Trophoblast cell (in vitro differentiated cells and primary cell): ENCODE measurements at regions not wholly inside any gene's neighbourhood (a gene's known extent, or its start where the extent isn't known, plus 50 kb on each side); places are given as distances from the start of the nearest gene placed in this dataset.

Experiments
- DNase-seq, 2 donors: peaks; one replicate each; pipeline ENCODE4 v3.0.0-alpha.2; 2016
- H2AFZ ChIP-seq: 2 replicates; pipeline ENCODE4 v1.6.1; 2013; ENCODE audit warnings: low read length, moderate library complexity, mild to moderate bottlenecking; ENCODE audit not compliant: insufficient read depth, poor library complexity
- H2AK5ac ChIP-seq: 2 replicates; pipeline ENCODE4 v1.6.1; 2013; ENCODE audit warnings: mild to moderate bottlenecking, low read length
- H2BK120ac ChIP-seq: 2 replicates; pipeline ENCODE4 v1.6.1; 2013; ENCODE audit warnings: low read length, mild to moderate bottlenecking, moderate library complexity; ENCODE audit not compliant: insufficient read depth, poor library complexity
- H2BK12ac ChIP-seq: 2 replicates; pipeline ENCODE4 v1.6.1; 2013; ENCODE audit warnings: mild to moderate bottlenecking, low read length, moderate library complexity
- H2BK5ac ChIP-seq: 2 replicates; pipeline ENCODE4 v1.6.1; 2013; ENCODE audit warnings: low read length, low read depth, moderate library complexity, mild to moderate bottlenecking; ENCODE audit not compliant: poor library complexity
- H3K14ac ChIP-seq: 2 replicates; pipeline ENCODE4 v1.6.1; 2013; ENCODE audit warnings: mild to moderate bottlenecking, low read length
- H3K18ac ChIP-seq: 2 replicates; pipeline ENCODE4 v1.6.1; 2013; ENCODE audit warnings: mild to moderate bottlenecking, low read length
- H3K23ac ChIP-seq: 2 replicates; pipeline ENCODE4 v1.6.1; 2013; ENCODE audit warnings: low read length
- H3K27ac ChIP-seq: 2 replicates; pipeline ENCODE4 v1.5.1; 2013; ENCODE audit warnings: low read depth, mild to moderate bottlenecking, inconsistent platforms, low read length, moderate library complexity
- H3K27me3 ChIP-seq: 2 replicates; pipeline ENCODE4 v1.6.1; 2013; ENCODE audit warnings: inconsistent platforms, mild to moderate bottlenecking, low read length, moderate library complexity; ENCODE audit not compliant: insufficient read depth
- H3K36me3 ChIP-seq, 2 experiments: 1 replicate in 1 of 2; 2 replicates in 1 of 2; pipeline ENCODE4 v1.6.1; 2013; ENCODE audit warnings: low read length in 2 of 2, mild to moderate bottlenecking in 2 of 2, moderate library complexity in 1 of 2; ENCODE audit not compliant: insufficient read depth in 2 of 2, control insufficient read depth in 1 of 2
- H3K4ac ChIP-seq: 2 replicates; pipeline ENCODE4 v1.6.1; 2013; ENCODE audit warnings: low read depth, mild to moderate bottlenecking, low read length, moderate library complexity
- H3K4me1 ChIP-seq, 2 experiments: 1 replicate in 1 of 2; 2 replicates in 1 of 2; pipeline ENCODE4 v1.6.1; 2013; ENCODE audit warnings: low read length in 2 of 2, mild to moderate bottlenecking in 2 of 2, moderate library complexity in 1 of 2; ENCODE audit not compliant: insufficient read depth in 2 of 2, control insufficient read depth in 1 of 2
- H3K4me2 ChIP-seq: 2 replicates; pipeline ENCODE4 v1.6.1; 2013; ENCODE audit warnings: inconsistent platforms, mild to moderate bottlenecking, low read length, moderate library complexity
- H3K4me3 ChIP-seq: 2 replicates; pipeline ENCODE4 v1.5.1; 2013; ENCODE audit warnings: mild to moderate bottlenecking, low read depth, low read length, inconsistent platforms
- H3K79me1 ChIP-seq: one replicate; pipeline ENCODE4 v1.6.1; 2013; ENCODE audit warnings: low read length
- H3K79me2 ChIP-seq: 2 replicates; pipeline ENCODE4 v1.6.1; 2013; ENCODE audit warnings: low read length, mild to moderate bottlenecking; ENCODE audit not compliant: control insufficient read depth, insufficient read depth, poor library complexity
- H3K9ac ChIP-seq: 2 replicates; pipeline ENCODE4 v1.6.1; 2013; ENCODE audit warnings: mild to moderate bottlenecking, low read length
- H3K9me3 ChIP-seq: 2 replicates; pipeline ENCODE4 v1.6.1; 2013; ENCODE audit warnings: low read depth, mild to moderate bottlenecking, control low read depth, inconsistent platforms, low read length; ENCODE audit not compliant: insufficient read depth
- H4K12ac ChIP-seq: 2 replicates; pipeline ENCODE4 v1.6.1; 2013; ENCODE audit warnings: low read depth, mild to moderate bottlenecking, low read length, moderate library complexity
- H4K8ac ChIP-seq: 2 replicates; pipeline ENCODE4 v1.6.1; 2013; ENCODE audit warnings: low read depth, mild to moderate bottlenecking, low read length, moderate library complexity
- H4K91ac ChIP-seq: one replicate; pipeline ENCODE4 v1.6.1; 2013; ENCODE audit warnings: low read depth, mild to moderate bottlenecking, low read length, moderate library complexity
- WGBS: extraction: QIAGEN DNeasy Blood & Tissue Kit; methylation state at CpG from one replicate; pipeline ENCODE4 v1.1.7; 2013; ENCODE audit warnings: missing lambda C conversion rate; ENCODE audit not compliant: insufficient read length, insufficient coverage; ENCODE audit errors: extremely low coverage; 5-methylcytosine and 5-hydroxymethylcytosine counted together

GRCh38 chr3:65234499-65234898 is 546.7 kb upstream of the ADAMTS9 start:
- Histone ChIP-seq H3K9me3 (no peaks in the 10 kb centered on the region), H2BK12ac (no peak overlapping the region)

GRCh38 chr3:65233561-65233960 is 545.8 kb upstream of the ADAMTS9 start:
- H4K91ac ChIP-seq = no peak overlapping the region
- no peak overlapping the region for H4K12ac ChIP-seq
- no peak overlapping the region for H3K14ac ChIP-seq
- H2AK5ac ChIP-seq = no peak overlapping the region
- H3K9me3 ChIP-seq = no peaks in the 10 kb centered on the region
- H3K9ac ChIP-seq = no peak overlapping the region
- WGBS = no CpG with 5 or more reads among the region's 5 CpGs
- H3K79me1 ChIP-seq = no peaks in the 10 kb centered on the region
- H3K36me3 ChIP-seq = no peaks in the 10 kb centered on the region
- H2BK5ac ChIP-seq = no peak overlapping the region
- H4K8ac ChIP-seq = no peak overlapping the region
- H2BK12ac ChIP-seq = no peak overlapping the region
- H3K18ac ChIP-seq = no peak overlapping the region
- H3K4me2 ChIP-seq = no peak overlapping the region
- H2BK120ac ChIP-seq = no peak overlapping the region
- H3K4me3 ChIP-seq = no peak overlapping the region
- no peak for DNase-seq
- H3K79me2 ChIP-seq = no peaks in the 10 kb centered on the region
- H3K4ac ChIP-seq = no peak overlapping the region
- no peaks in the 10 kb centered on the region for H3K27me3 ChIP-seq
- no peak overlapping the region for H3K27ac ChIP-seq
- peaks cover 0 to 9% of the 10 kb centered on the region in 2 experiments for H3K4me1 ChIP-seq
- H2AFZ ChIP-seq = no peak overlapping the region
- H3K23ac ChIP-seq = no peak overlapping the region

More at GRCh38 chr3:65234499-65234898, 546.7 kb upstream of the ADAMTS9 start:
- Histone ChIP-seq H3K27me3 (no peaks in the 10 kb centered on the region), H3K18ac (no peak overlapping the region), H3K4me3 (no peak overlapping the region), H3K79me1 (no peaks in the 10 kb centered on the region), H3K23ac (no peak overlapping the region), H3K4ac (no peak overlapping the region), H4K12ac (no peak overlapping the region), H3K9ac (no peak overlapping the region), H2BK120ac (no peak overlapping the region), H4K91ac (no peak overlapping the region), H3K27ac (no peak overlapping the region), H2AK5ac (no peak overlapping the region), H2BK5ac (no peak overlapping the region), H4K8ac (no peak overlapping the region), H3K36me3 (no peaks in the 10 kb centered on the region), H3K79me2 (no peaks in the 10 kb centered on the region), H3K14ac (no peak overlapping the region), H3K4me2 (no peak overlapping the region), H3K4me1 (peaks cover 0 to 9% of the 10 kb centered on the region in 2 experiments), H2AFZ (no peak overlapping the region)
- DNase-seq = no peak
- no CpG with 5 or more reads among the region's 2 CpGs for WGBS

- Histone ChIP-seq H3K79me2 (no peaks in the 10 kb centered on the region), H2BK12ac (no peak overlapping the region), H3K27ac (no peak overlapping the region), H3K14ac (no peak overlapping the region), H3K9ac (no peak overlapping the region), H3K9me3 (no peaks in the 10 kb centered on the region), H3K79me1 (no peaks in the 10 kb centered on the region), H4K8ac (no peak overlapping the region), H2BK5ac (no peak overlapping the region), H2BK120ac (no peak overlapping the region), H3K4me2 (no peak overlapping the region), H3K27me3 (no peaks in the 10 kb centered on the region), H4K91ac (no peak overlapping the region), H2AFZ (no peak overlapping the region), H3K4me1 (peaks cover 0 to 9% of the 10 kb centered on the region in 2 experiments), H3K23ac (no peak overlapping the region), H3K36me3 (no peaks in the 10 kb centered on the region), H3K4me3 (no peak overlapping the region), H3K18ac (no peak overlapping the region), H4K12ac (no peak overlapping the region), H2AK5ac (no peak overlapping the region), H3K4ac (no peak overlapping the region)
- no CpG with 5 or more reads among the region's 4 CpGs for WGBS
- no peak for DNase-seq
These were observed 543.7 kb upstream of the ADAMTS9 start for GRCh38 chr3:65231544-65231943.

- WGBS = no CpG with 5 or more reads among the region's 14 CpGs
These were observed 542.7 kb upstream of the ADAMTS9 start for GRCh38 chr3:65230261-65231139.

More at GRCh38 chr3:65230261-65231139, 542.7 kb upstream of the ADAMTS9 start:
- no peak overlapping the region for H2BK120ac ChIP-seq
- no peak overlapping the region for H3K14ac ChIP-seq
- H2AFZ ChIP-seq = no peak overlapping the region
- H3K27ac ChIP-seq = no peak overlapping the region
- no peaks in the 10 kb centered on the region for H3K79me2 ChIP-seq
- H3K4me2 ChIP-seq = no peak overlapping the region
- no peak overlapping the region for H2BK5ac ChIP-seq
- H3K27me3 ChIP-seq = no peaks in the 10 kb centered on the region
- H3K23ac ChIP-seq = no peak overlapping the region
- no peaks in the 10 kb centered on the region for H3K79me1 ChIP-seq
- H4K91ac ChIP-seq = no peak overlapping the region
- no peaks in the 10 kb centered on the region for H3K9me3 ChIP-seq
- peak in 1 of 2 donors; percentile 14 for DNase-seq
- H4K8ac ChIP-seq = no peak overlapping the region
- no peak overlapping the region for H3K9ac ChIP-seq
- H3K36me3 ChIP-seq = no peaks in the 10 kb centered on the region
- no peak overlapping the region for H4K12ac ChIP-seq
- H2AK5ac ChIP-seq = no peak overlapping the region
- no peak overlapping the region for H3K4me3 ChIP-seq
- no peak overlapping the region for H2BK12ac ChIP-seq
- no peak overlapping the region for H3K4ac ChIP-seq
- no peak overlapping the region for H3K18ac ChIP-seq
- peaks cover 0 to 9% of the 10 kb centered on the region in 2 experiments for H3K4me1 ChIP-seq
